ENCODE measurements at regions not wholly inside any gene's neighbourhood (a gene's known extent, or its start where the extent isn't known, plus 50 kb on each side); places are given as distances from the start of the nearest gene placed in this dataset.
"Not testable (repeated sequence)": the region's sequence is repeated elsewhere in the genome, so short reads cannot be mapped to it uniquely, and the experiment has no call there.

GRCh38 chr5:25009063-25009462, 364.3 kb upstream of the CDH10 start:
- DNase-seq (ENCODE audit: low spot score): no peak

GRCh38 chr5:25006734-25007133, 362.0 kb upstream of the CDH10 start:
- no peak for DNase-seq (ENCODE audit: low spot score)

- DNase-seq (ENCODE audit: low spot score): no peak
Observed at GRCh38 chr5:25006237-25006636, 361.5 kb upstream of the CDH10 start.

DNA sequence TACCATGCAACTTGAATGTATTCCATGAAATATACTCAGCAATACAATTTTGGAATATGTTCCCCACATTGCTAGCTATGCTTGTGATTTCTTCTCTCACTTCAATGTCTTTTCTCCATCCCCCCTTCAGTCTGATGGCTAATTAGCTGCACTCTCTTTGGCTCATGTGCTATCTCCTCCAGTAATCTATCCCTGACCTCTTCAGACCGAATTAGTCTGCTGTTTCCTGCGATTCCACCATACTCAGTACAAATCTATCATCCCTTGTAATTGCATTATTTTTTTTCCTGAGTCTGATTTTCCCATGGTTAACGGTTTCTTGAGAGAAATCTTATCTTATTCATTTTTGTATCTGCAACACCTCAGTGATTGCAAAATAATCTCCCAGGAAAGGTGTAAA, 360.7 kb upstream of the CDH10 start:
- DNase-seq (ENCODE audit: low spot score): no peak

- DNase-seq (ENCODE audit: low spot score): no peak
Observed at GRCh38 chr5:25002371-25002770, 357.6 kb upstream of the CDH10 start.

DNA sequence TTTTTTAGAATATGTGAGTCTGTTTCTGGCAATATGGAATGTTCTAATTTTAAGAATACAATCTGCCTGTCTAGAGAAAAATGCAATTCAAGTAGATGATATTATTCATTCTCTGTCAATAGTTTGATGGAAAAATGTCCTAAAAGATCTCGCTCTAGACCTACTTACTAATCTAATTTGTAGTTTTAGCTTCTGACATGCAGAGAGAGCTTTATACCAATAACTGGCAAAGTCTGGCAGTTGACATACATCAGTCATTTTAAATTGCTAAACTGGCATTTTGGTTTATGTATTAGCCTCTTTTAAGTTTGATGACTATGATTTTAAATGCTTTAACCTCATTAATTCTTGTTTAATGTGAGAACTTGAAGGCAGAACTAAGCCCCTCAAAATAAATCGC, 355.0 kb upstream of the CDH10 start:
- no peak for DNase-seq (ENCODE audit: low spot score)

DNA sequence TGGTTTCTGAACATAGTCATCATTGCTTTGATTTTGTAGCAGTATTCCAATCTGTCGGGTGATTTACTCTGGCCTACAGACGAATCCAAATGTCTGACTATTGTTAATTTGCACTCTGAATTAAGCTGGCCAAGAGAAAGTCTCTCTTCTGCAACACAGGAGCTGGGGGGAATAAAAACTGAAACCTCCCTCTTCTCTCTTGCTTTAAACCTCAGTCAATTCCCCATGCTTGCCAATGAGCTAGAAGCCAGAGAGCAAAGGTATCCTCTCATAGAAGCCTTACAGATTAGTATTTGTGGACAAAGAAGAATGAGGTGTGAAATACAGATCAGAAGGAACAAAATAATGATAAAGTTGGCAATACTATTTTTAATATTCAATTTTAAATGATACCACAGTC, 353.9 kb upstream of the CDH10 start:
- DNase-seq (ENCODE audit: low spot score): no peak

- DNase-seq (ENCODE audit: low spot score): no peak
Observed at GRCh38 chr5:24986326-24986725, 341.5 kb upstream of the CDH10 start.

- DNase-seq (ENCODE audit: low spot score): not testable (repeated sequence)
Observed at GRCh38 chr5:24978552-24978951, 333.8 kb upstream of the CDH10 start.

DNA sequence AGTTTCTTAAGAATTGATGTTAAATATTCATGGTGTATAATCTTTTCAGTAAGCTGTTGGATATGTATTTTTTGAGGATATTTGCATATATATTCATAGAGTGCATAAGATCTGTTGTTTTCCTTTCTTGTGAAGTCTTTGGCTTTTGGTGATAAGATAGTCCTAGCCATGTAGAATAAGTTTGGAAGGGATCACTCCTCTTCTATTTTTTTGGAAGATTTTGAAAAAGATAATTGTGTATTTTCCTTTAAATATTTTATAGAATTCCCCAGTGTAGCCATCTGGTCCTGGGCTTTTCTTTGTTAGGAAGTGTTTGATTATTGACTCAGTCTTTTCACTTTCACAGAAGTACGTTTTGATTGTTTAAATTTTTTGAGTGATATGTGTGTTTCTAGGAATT, 318.8 kb upstream of the CDH10 start:
- no peak for DNase-seq (ENCODE audit: low spot score)

DNA sequence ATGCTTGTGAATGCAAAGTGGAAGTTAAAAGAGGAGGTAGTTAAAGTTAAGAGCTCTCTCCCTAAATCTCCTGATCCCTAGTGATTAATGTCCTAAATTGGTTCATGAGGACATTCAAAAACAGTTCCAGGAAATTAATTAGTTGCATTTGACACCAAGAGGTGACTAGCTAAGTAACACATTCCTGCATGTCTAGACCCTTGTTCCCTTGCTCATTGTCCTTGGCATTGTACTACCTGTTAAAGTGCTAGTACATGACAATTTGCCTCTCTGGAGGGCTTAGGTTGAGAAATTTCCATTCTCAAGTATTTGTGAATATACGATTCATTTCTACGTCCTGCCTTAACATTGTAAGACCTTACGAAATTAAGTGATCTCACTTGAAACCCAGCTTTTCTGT, 278.6 kb upstream of the CDH10 start:
- DNase-seq (ENCODE audit: low spot score): no peak

- no peak for DNase-seq (ENCODE audit: low spot score)
Observed at GRCh38 chr5:24918676-24919075, 273.9 kb upstream of the CDH10 start.

GRCh38 chr5:24916863-24917262, 272.1 kb upstream of the CDH10 start:
- no peak for DNase-seq (ENCODE audit: low spot score)

DNA sequence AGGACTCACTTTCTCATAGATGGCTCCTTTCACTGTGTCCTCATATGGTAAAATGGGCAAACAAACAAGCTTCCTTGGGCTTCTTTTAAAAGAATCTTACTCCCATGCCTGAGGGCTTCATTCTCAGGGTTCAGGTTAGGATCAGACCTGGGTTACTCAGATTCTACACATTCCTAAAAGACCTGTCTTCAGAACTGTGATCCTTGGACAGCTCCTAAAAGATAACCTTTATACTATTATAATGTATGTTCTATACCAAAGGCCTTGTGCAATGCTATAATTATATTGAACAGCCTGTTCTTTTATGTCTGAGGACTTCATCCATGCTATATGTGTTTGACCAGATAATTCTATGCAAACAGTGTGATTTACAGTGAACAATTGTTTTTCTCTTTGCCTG, 264.4 kb upstream of the CDH10 start:
- no peak for DNase-seq (ENCODE audit: low spot score)

- no peak for DNase-seq (ENCODE audit: low spot score)
Observed at GRCh38 chr5:24906689-24907088, 261.9 kb upstream of the CDH10 start.

- DNase-seq (ENCODE audit: low spot score): no peak
Observed at GRCh38 chr5:24904981-24905517, 260.3 kb upstream of the CDH10 start.

DNA sequence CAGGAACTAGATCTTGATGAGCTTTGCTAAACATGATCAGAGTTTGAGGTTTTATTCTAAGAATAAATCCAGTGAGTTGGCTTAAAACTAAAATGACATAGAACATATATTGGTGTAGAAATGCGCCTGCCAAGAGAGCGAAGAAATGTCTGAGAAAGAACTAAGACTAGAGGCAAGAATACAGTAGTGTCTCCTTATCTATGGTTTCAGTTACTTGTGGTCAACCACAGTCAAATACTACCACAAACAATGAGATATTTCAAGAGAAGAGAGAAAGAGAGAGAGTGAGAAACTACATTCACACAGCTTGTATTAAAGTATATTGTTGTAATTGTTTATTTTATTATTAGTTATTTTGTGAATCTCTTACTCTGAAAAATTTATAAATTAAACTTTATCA, 254.4 kb upstream of the CDH10 start:
- no peak for DNase-seq (ENCODE audit: low spot score)

- DNase-seq (ENCODE audit: low spot score): no peak
Observed at GRCh38 chr5:24864244-24864643, 219.5 kb upstream of the CDH10 start.

GRCh38 chr5:24862117-24862516, 217.3 kb upstream of the CDH10 start:
- DNase-seq (ENCODE audit: low spot score): no peak

GRCh38 chr5:24855485-24855884, 210.7 kb upstream of the CDH10 start:
- DNase-seq (ENCODE audit: low spot score): no peak

DNA sequence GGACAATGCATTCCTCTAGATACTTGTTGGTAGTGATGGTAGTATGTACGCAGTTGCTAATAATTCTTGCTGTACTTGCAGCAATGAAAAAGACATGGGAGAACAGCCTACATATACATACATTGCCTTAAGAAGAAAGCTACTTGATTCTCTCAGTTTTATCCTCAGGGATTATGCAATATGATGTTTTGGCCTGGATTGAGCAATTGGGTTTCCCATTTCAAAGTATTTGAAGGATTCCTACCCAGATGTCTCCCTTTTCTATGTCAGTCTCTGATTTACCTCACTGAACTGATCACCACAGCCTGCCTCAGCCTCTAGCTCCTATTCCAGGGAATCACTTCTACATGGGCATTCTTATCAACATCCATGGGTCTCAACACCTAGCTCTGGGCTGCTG, 210.1 kb upstream of the CDH10 start:
- DNase-seq (ENCODE audit: low spot score): no peak

GRCh38 chr5:24854350-24854749, 209.6 kb upstream of the CDH10 start:
- DNase-seq (ENCODE audit: low spot score): no peak

- no peak for DNase-seq (ENCODE audit: low spot score)
Observed at GRCh38 chr5:24850926-24851486, 206.2 kb upstream of the CDH10 start.

DNA sequence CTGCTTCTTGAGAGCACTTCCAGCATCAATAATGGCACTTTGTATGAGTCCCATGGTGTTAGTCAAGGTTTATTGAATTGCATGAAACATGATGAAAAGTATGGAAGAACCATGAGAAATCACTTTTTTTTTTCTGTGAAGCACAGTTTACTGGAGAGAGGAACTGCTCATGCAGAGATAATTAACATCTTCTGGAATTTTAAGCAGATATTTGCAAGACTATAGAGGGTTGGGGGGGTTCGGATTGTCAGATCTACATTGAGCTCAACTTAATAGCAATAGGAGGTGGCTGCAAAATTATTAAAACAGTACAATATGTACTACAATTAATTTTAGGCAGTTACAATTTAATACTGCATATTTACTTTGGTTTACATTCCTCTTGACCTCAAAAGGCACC, 204.4 kb upstream of the CDH10 start:
- DNase-seq (ENCODE audit: low spot score): no peak

DNA sequence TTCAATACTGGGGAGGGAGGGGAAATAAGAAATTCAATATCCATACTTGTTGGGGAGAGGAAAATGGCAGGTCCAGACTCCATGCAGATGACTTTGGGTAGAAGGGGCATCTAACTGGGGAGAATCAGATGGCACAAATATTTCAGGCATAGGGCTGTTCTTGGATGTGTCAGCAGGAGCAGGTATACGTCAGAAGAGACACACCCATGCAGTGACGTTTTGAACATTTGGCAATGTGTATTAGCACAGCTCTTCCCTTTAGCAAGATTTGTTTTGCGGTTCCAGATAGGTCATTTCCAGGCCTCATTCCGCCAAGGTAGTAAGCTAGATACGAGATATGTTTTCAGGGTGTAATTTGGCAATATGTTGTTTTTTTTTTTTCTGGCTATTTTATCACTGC, 187.2 kb upstream of the CDH10 start:
- DNase-seq (ENCODE audit: low spot score): no peak

Data from LoVo (cell line).